CD4-positive, alpha-beta T cell treated with Interleukin-15 for 4 hours (primary cell): ENCODE measurements at regions not wholly inside any gene's neighbourhood (a gene's known extent, or its start where the extent isn't known, plus 50 kb on each side); places are given as distances from the start of the nearest gene placed in this dataset.
"Not testable (repeated sequence)": the region's sequence is repeated elsewhere in the genome, so short reads cannot be mapped to it uniquely, and the experiment has no call there.

Source experiments
- DNase-seq: peaks from one replicate; pipeline ENCODE4 v3.0.0-alpha.2; 2020; ENCODE audit warnings: low spot score

DNA sequence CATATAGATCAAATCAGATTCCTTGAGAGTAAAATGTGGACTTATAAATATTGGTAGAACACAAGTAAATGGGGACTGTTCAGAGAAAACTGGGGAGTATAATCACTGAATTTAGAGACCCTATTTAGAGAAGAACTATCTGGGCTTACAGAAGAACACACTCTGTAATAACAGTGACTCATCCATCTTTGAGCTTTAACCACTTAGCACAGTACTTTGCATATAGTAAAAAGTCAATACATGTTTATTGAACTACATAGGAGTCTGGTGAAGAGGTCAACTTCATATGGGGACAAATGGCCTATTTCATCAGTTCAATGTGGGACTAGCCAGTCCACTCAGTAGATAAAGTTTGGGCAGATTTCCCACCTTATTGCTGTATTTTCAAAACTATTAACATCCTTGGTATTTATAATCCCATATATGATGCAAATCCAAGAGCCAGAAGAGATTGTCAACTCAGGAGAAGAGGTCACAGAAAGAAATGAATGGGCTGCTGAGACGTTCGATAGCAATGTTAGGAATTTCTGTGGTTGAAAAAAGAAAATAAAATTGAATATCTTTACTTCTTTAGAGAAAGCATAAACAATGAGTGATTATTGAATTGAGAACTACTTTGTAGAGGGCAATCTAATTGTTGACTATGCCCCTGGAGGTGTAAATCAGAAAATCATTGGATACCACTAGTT lies 119.3 kb upstream of the CACNA2D1 start:
- DNase-seq, result no peak

- no peak for DNase-seq
Observed at GRCh38 chr7:82559193-82559805, 115.7 kb upstream of the CACNA2D1 start.

DNA sequence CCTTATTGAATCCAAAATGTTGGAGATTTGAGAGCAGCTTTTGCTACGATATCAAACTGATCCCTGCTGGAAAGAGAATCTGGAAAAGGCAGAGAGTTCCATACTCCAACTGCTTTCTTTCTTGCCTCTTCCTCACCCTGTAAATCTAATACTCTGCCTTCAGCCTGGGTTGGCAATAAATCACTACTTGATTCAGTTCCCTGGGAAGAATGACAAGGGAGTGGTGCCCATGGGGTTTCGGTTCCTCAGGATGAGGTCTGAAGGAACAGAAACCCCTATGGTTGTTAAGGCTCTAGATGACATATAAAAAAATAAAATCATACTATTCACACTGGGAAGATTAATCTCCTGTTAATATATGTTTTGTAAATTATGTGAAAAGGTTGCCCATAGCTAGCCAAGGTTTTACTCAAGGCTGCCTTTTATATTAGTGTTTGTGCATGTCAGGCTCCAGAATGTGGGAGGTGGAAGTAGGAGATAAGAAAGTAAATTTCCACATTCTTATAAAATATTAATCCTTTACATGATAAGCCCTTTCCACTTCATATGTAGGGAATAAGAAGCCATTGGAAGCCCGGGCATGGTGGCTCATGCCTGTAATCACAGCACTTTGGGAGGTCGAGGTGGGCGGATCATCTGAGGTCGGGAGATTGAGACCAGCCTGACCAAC lies 106.2 kb upstream of the CACNA2D1 start:
- no peak for DNase-seq

GRCh38 chr7:82548141-82548688 lies 104.6 kb upstream of the CACNA2D1 start:
- no peak for DNase-seq

- no peak for DNase-seq
Observed at GRCh38 chr7:82542665-82543064, 99.1 kb upstream of the CACNA2D1 start.

DNA sequence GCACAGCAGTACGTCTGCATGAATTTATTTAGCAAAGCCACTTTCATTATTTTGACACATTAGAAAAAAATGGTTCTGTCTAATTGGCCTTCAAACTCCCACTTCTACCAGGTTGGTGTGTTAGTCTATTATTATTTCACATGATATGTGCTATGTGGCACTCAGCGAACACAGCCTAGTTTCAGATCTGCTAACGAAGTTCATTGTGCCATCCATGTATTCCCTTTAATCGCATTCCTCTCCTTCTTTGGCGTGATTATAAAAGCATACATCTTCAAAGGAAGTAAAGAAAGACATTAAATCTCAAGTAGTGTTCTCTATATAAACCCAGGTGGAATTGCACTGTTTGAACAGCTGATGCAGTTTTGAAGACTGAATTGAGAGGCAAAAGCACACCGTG lies 96.4 kb upstream of the CACNA2D1 start:
- DNase-seq, result no peak

DNA sequence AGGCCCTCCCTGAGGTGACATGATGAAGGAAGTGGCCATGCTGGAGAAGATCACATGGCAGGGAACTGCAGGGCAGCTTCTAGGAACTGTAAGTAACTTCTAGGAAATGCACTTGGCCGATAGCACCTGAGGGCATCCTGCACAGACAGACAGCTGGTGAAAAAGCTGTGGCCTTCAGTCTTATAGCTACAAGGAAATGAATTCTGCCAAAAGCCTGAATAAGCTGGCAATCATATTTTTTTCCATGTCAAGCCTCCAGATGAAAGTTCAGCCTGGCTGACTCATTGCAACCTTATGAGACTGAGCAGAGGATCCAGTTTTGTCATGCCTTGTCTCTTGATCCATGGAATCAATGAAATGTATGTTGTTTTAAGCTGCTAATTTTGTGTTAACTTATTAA lies 91.1 kb upstream of the CACNA2D1 start:
- DNase-seq, result no peak

DNA sequence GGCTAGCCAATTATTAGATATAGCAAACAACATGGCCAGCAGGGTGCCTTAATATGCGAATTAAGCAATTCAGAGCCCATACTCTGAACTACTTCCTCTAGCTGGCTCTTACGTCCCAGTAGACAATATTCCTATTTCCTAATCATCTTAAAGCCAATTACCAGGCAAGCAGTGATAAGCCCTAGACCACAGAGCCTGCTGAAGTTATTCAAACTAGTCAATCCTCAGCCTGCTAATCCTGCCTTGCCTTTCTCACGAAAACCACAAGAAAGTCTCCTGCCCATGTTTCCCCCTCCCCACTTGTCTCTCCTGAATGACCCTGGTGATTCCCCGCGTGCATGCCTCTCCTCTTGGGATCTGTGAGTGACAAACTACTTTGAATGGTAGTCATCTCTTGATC lies 86.8 kb upstream of the CACNA2D1 start:
- no peak for DNase-seq

DNA sequence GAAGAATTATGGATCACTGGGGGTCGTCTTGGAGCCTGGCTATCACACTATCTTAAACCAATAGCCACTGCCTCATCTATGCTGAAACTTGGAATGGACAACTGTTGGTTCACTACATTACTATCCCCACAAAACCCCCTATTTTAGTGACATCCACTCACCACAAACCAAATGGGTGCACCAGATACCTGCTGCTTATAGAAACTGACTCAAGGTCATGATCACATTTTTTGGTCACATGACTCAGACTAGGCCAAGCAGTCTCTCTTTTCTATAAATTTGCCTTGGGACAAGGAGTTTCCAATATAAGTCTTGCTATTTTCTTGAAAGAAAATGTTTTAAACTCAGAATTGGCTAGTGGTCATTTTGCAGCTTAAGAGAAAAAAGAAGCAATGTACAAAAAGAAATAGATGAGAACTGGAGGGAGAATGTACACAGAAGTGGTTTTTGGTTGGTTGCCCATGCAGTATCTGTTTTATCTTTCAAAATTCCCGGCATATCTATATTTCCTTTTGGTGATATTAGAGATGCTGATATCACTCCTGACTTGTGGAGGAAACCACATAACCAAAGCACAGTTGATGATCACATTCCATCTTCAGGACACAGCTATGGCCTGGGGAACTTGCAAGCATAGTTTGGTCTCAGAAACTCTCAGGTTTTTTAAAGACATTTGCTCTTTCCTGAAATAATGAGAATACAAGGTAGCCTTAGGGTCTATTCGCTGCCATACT lies 85.2 kb upstream of the CACNA2D1 start:
- DNase-seq, result no peak

- no peak for DNase-seq
Observed at GRCh38 chr7:82527851-82528250, 84.3 kb upstream of the CACNA2D1 start.

DNA sequence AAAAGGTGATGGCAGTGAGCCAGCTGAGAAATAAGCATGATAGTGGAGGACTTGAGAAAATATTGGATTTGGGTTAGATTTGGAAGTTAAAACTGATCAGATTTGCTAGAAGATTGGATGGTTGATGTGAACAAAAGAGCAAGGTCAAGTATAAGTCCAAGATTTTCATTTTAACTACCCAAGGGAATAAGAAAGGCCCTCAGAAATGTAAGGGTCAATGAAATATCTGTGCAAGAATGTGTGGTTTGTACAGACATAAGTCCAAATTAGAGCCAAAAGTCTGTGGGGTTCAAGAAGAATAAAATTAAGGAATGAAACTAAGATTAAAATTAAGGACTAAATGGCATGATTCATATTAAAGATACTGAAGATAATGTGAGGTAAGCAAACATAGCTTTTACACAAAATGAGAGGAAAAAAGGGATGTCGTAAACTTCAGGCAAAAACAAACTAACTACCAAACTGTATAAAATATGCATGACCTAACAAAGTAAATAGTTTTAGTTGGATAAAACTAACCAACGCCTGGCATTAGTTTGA lies 78.4 kb upstream of the CACNA2D1 start:
- DNase-seq, result no peak

DNA sequence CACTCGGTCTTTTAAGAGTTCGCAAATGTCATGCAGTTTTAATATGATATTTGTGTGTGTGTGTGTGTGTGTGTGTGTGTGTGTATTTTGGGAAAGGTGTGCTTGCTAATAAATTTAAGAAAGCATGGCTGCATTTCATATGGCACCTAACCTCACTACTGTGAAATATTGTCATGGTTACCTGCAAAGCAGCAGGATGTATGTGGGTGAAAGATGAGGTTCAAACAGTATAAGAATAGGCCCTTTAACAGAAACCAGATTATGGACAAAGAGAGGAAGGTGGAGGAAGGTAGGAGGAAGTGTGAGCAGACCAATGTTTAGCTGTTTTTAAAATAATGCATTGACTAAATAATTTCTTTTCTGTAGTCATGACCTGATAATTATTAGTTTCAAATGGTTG lies 73.5 kb upstream of the CACNA2D1 start:
- DNase-seq, result no peak

GRCh38 chr7:82511542-82511941 lies 68.0 kb upstream of the CACNA2D1 start:
- no peak for DNase-seq

DNA sequence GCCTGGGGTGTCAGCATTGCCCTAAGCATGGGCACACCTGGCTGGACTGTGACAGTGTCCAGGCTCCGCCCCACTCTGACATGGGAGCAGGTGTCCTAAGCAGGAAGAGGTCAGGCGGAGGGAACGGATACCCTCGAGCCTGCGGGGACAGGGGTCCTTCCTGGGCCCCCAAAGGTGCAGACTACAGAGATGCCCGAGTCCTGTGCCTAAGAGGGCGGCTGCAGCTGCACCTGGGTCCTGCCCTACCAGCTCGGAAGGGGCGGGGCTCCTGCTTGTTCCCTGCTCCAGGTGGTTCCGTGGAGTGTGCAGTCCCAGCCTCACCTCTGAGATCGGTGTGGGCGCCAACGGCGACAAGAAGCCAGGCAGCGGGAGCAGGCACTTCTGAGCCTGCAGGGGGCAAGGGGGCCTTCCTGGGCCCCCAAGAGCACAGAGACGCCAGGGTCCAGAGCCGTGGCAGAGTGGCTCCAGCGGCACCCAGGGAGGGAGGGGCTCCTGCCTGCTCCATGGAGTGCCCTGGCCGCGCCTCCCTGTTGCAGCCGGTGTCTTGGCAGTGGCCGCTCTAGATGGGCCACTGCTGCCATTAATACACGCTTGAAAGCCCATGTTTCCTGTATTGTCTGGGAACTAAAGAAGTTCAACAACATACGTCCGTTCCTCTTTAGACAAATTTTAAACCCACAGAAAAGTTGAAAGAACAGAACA lies 64.5 kb upstream of the CACNA2D1 start:
- DNase-seq, result no peak

- DNase-seq, result no peak
Observed at GRCh38 chr7:82507365-82507975, 63.9 kb upstream of the CACNA2D1 start.

- DNase-seq, result no peak
Observed at GRCh38 chr7:82506702-82507101, 63.1 kb upstream of the CACNA2D1 start.

GRCh38 chr7:82506208-82506607 lies 62.6 kb upstream of the CACNA2D1 start:
- no peak for DNase-seq

- no peak for DNase-seq
Observed at GRCh38 chr7:82501346-82501745, 57.8 kb upstream of the CACNA2D1 start.

DNA sequence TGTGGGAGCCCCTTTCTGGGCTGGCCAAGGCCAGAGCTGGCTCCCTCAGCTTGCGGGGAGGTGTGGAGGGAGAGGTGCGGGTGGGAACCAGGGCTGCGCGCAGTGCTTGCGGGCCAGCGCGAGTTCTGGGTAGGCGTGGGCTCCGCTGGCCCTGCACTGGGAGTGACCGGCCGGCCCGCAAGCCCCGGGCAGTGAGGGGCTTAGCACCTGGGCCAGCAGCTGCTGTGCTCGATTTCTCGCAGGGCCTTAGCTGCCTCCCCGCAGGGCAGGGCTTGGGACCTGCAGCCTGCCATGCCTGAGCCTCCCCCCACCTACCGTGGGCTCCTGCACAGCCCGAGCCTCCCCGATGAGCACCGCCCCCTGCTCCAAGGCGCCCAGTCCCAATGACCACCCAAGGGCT lies 56.0 kb upstream of the CACNA2D1 start:
- DNase-seq, result not testable (repeated sequence)

DNA sequence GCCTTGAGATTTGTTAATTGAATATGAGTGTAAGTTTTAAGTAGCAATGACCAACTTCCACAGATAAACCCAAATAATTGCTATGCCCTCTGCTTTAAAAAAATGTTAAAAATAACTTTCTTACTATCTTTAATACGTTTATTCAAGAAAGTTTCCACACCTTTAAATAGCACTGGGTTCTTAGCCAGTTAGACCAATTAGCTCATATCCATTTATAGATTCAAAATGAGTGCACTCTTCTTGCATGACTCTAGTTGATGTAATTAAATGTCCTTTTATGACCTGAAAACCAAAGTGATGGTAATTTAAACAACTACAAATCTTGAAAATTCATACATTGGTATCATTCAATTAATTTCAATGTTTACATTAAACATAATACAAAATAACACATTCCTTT lies 50.8 kb upstream of the CACNA2D1 start:
- DNase-seq, result no peak
